GM18870 (cell line): ENCODE measurements at regions not wholly inside any gene's neighbourhood (a gene's known extent, or its start where the extent isn't known, plus 50 kb on each side); places are given as distances from the start of the nearest gene placed in this dataset.

Experiments
- ATAC-seq: cut with Tn5 transposase; IDR thresholded peaks from one replicate; pipeline ENCODE4 v1.9.1; 2021; ENCODE audit warnings: moderate library complexity; ENCODE audit not compliant: unreplicated experiment

GRCh38 chr1:82731216-82731615, 930.5 kb downstream of the ADGRL2 start:
- ATAC-seq: no peak

- no peak for ATAC-seq
Observed at GRCh38 chr1:82728206-82728605, 927.5 kb downstream of the ADGRL2 start.

- ATAC-seq: no peak
Observed at GRCh38 chr1:82724246-82724645, 923.5 kb downstream of the ADGRL2 start.

GRCh38 chr1:82722608-82723007, 921.9 kb downstream of the ADGRL2 start:
- ATAC-seq: no peak

GRCh38 chr1:82721702-82722101, 921.0 kb downstream of the ADGRL2 start:
- ATAC-seq: no peak

GRCh38 chr1:82718719-82719419, 918.1 kb downstream of the ADGRL2 start:
- no peak for ATAC-seq

GRCh38 chr1:82710091-82710490, 909.4 kb downstream of the ADGRL2 start:
- ATAC-seq: no peak

- no peak for ATAC-seq
Observed at GRCh38 chr1:82707681-82708080, 906.9 kb downstream of the ADGRL2 start.

GRCh38 chr1:82706741-82707140, 906.0 kb downstream of the ADGRL2 start:
- ATAC-seq: no peak

- no peak for ATAC-seq
Observed at GRCh38 chr1:82704966-82705365, 904.2 kb downstream of the ADGRL2 start.

- no peak for ATAC-seq
Observed at GRCh38 chr1:82704393-82704792, 903.7 kb downstream of the ADGRL2 start.

GRCh38 chr1:82703951-82704350, 903.2 kb downstream of the ADGRL2 start:
- no peak for ATAC-seq

GRCh38 chr1:82700476-82700875, 899.7 kb downstream of the ADGRL2 start:
- no peak for ATAC-seq

GRCh38 chr1:82697965-82698364, 897.2 kb downstream of the ADGRL2 start:
- ATAC-seq: no peak

GRCh38 chr1:82695443-82695842, 894.7 kb downstream of the ADGRL2 start:
- no peak for ATAC-seq

GRCh38 chr1:82690411-82690810, 889.7 kb downstream of the ADGRL2 start:
- no peak for ATAC-seq

GRCh38 chr1:82689217-82689616, 888.5 kb downstream of the ADGRL2 start:
- ATAC-seq: no peak

- ATAC-seq: no peak
Observed at GRCh38 chr1:82686774-82687173, 886.0 kb downstream of the ADGRL2 start.

GRCh38 chr1:82646888-82647287, 846.2 kb downstream of the ADGRL2 start:
- ATAC-seq: no peak

- ATAC-seq: no peak
Observed at GRCh38 chr1:82646336-82646735, 845.6 kb downstream of the ADGRL2 start.

GRCh38 chr1:82644186-82644915, 843.6 kb downstream of the ADGRL2 start:
- ATAC-seq: no peak

GRCh38 chr1:82640352-82640751, 839.6 kb downstream of the ADGRL2 start:
- no peak for ATAC-seq

GRCh38 chr1:82634266-82634665, 833.5 kb downstream of the ADGRL2 start:
- no peak for ATAC-seq
